ENCODE measurements at regions not wholly inside any gene's neighbourhood (a gene's known extent, or its start where the extent isn't known, plus 50 kb on each side); places are given as distances from the start of the nearest gene placed in this dataset.

DNA sequence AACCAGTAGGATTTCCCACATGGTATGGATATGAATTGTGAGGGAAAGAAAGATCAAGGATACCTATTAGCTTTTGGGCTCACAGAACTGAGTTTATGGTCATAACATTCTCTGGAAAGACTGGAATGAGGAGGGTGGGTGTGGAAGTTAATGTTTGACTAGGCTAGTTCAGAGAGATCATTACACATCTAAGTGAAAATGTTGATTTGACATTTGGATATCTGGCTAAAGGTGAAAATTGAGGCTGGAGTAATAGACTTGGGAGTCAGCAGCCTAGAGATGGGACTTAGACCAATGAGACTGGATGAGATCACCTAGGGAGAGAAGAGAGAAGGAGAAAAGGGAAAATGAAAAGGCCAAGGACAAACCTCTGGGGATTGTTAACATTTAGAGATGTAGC is 437.3 kb downstream of the CCSER2 start:
- TF ChIP-seq FOXM1 (IDR thresholded peaks at IDR 0.05; ENCODE audit: borderline replicate concordance) (no peak), FOXA1 (IDR thresholded peaks at IDR 0.05) (no peak), TARDBP (IDR thresholded peaks at IDR 0.05) (no peak), CTBP1 (IDR thresholded peaks at IDR 0.05; ENCODE audit: borderline replicate concordance) (no peak), FOXK2 (IDR thresholded peaks at IDR 0.05) (no peak), SP1 (IDR thresholded peaks at IDR 0.05) (no peak), SUZ12 (IDR thresholded peaks at IDR 0.05) (no peak)
- TF ChIP-seq, protein P1, sequence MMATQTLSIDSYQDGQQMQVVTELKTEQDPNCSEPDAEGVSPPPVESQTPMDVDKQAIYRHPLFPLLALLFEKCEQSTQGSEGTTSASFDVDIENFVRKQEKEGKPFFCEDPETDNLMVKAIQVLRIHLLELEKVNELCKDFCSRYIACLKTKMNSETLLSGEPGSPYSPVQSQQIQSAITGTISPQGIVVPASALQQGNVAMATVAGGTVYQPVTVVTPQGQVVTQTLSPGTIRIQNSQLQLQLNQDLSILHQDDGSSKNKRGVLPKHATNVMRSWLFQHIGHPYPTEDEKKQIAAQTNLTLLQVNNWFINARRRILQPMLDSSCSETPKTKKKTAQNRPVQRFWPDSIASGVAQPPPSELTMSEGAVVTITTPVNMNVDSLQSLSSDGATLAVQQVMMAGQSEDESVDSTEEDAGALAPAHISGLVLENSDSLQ (IDR thresholded peaks at IDR 0.05) = no peak

Measured in HEK293T (cell line).